Tibial nerve (tissue), 4 donors: ENCODE measurements at regions not wholly inside any gene's neighbourhood (a gene's known extent, or its start where the extent isn't known, plus 50 kb on each side); places are given as distances from the start of the nearest gene placed in this dataset.

Experiments
- DNase-seq, 2 donors: peaks; one replicate each; pipeline ENCODE4 v3.0.0-alpha.2; 2019; ENCODE audit warnings: low spot score in 2 of 2
- H3K27ac ChIP-seq, 4 donors: fragments of 200-600 bp; sonication (generic) in 3 of 4; one replicate each; pipeline ENCODE4 v1.5.1; 2017 to 2019; ENCODE audit warnings: mild to moderate bottlenecking in 1 of 4
- H3K27me3 ChIP-seq, 2 donors: fragments of 200-600 bp; sonication (generic) in 1 of 2; one replicate each; pipeline versions ENCODE4 v1.5.1 to v1.6.0; 2017 to 2019
- H3K36me3 ChIP-seq, 3 donors: fragments of 200-600 bp; sonication (generic); one replicate each; pipeline ENCODE4 v1.5.1; 2018 to 2019
- H3K4me1 ChIP-seq, 4 donors: fragments of 200-600 bp; sonication (generic) in 3 of 4; one replicate each; pipeline ENCODE4 v1.5.1; 2017 to 2019
- H3K4me3 ChIP-seq, 4 donors: fragments of 200-600 bp; sonication (generic) in 3 of 4; one replicate each; pipeline ENCODE4 v1.5.1; 2017 to 2019; ENCODE audit warnings: mild to moderate bottlenecking in 1 of 4, moderate library complexity in 1 of 4
- H3K9me3 ChIP-seq, 4 donors: fragments of 200-600 bp; sonication (generic) in 3 of 4; one replicate each; pipeline ENCODE4 v1.5.1; 2017 to 2019
- EP300 ChIP-seq, 2 donors: sonication (generic); formaldehyde crosslinking; IDR thresholded peaks; one replicate each; pipeline ENCODE4 v1.6.1; 2017; ENCODE audit warnings: antibody characterized with exemption in 2 of 2, mild to moderate bottlenecking in 1 of 2
- POLR2A ChIP-seq, 2 donors: fragments of 450-650 bp; IDR thresholded peaks; one replicate each; pipeline ENCODE4 v1.6.1; 2017; ENCODE audit warnings: antibody characterized with exemption in 2 of 2, mild to moderate bottlenecking in 2 of 2, moderate library complexity in 2 of 2
- WGBS, 2 donors: methylation state at CpG; one replicate each; pipeline ENCODE4 v1.1.5; 2018; 5-methylcytosine and 5-hydroxymethylcytosine counted together
- TF ChIP-seq, protein P1 (sequence below), 5 experiments: fragments of 200-600 bp in 3 of 5; fragments of 450-650 bp in 2 of 5; sonication (generic) in 3 of 5; IDR thresholded peaks; one replicate each; pipeline ENCODE4 v1.5.1; 2016 to 2019; ENCODE audit warnings: antibody characterized with exemption in 5 of 5, mild to moderate bottlenecking in 3 of 5, moderate library complexity in 2 of 5

GRCh38 chr19:23507446-23507845 is 112.2 kb upstream of the ZNF91 start:
- Histone ChIP-seq H3K36me3 (no peaks in the 10 kb centered on the region), H3K27ac (no peak overlapping the region), H3K9me3 (peaks cover 0 to 9% (median 0%) of the 10 kb centered on the region in 4 donors), H3K4me3 (no peak overlapping the region), H3K4me1 (no peaks in the 10 kb centered on the region), H3K27me3 (no peaks in the 10 kb centered on the region)
- DNase-seq: no peak
- WGBS, 2 donors: 82 to 88% methylated on average over 7 of the region's 7 CpGs
- TF ChIP-seq EP300 (IDR thresholded peaks at IDR 0.05): no peak
- TF ChIP-seq, protein P1, sequence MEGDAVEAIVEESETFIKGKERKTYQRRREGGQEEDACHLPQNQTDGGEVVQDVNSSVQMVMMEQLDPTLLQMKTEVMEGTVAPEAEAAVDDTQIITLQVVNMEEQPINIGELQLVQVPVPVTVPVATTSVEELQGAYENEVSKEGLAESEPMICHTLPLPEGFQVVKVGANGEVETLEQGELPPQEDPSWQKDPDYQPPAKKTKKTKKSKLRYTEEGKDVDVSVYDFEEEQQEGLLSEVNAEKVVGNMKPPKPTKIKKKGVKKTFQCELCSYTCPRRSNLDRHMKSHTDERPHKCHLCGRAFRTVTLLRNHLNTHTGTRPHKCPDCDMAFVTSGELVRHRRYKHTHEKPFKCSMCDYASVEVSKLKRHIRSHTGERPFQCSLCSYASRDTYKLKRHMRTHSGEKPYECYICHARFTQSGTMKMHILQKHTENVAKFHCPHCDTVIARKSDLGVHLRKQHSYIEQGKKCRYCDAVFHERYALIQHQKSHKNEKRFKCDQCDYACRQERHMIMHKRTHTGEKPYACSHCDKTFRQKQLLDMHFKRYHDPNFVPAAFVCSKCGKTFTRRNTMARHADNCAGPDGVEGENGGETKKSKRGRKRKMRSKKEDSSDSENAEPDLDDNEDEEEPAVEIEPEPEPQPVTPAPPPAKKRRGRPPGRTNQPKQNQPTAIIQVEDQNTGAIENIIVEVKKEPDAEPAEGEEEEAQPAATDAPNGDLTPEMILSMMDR (IDR thresholded peaks at IDR 0.05): no peak

- no peak for DNase-seq
- WGBS, 2 donors: 8 to 23% methylated on average over 1 of the region's 1 CpG
These were observed 110.5 kb upstream of the ZNF91 start for GRCh38 chr19:23505738-23506137.

DNA sequence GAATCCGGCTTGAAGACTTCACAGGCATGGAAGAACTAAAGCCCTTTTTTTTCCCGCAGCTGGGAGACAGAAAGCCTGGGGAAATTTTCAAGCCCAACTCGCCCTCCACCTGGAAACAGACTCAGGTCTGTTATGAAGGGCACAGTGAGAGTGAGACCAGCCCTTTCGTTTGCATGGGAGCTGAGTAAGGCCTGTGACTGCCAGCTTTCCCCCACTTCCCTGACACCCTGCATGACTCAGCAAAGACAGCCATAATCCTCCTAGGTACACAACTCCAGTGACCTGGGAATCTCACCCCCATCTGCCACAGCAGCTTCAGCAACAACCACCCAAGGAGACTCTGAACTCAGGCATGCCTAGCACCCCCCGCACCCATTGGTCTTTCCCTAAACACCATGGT is 87.6 kb upstream of the ZNF91 start:
- H3K9me3 ChIP-seq: peaks cover 0 to 3% (median 0%) of the 10 kb centered on the region in 4 donors
- H3K4me3 ChIP-seq: no peak overlapping the region
- H3K27ac ChIP-seq: no peak overlapping the region
- DNase-seq: no peak
- H3K36me3 ChIP-seq: no peaks in the 10 kb centered on the region
- H3K27me3 ChIP-seq: no peaks in the 10 kb centered on the region
- no peaks in the 10 kb centered on the region for H3K4me1 ChIP-seq
- WGBS, 2 donors: 66 to 67% methylated on average over 5 of the region's 5 CpGs
- TF ChIP-seq EP300 (IDR thresholded peaks at IDR 0.05): no peak
- no peak for TF ChIP-seq POLR2A (IDR thresholded peaks at IDR 0.05)
- TF ChIP-seq, protein P1 (IDR thresholded peaks at IDR 0.05): no peak

More at GRCh38 chr19:23505738-23506137, 110.5 kb upstream of the ZNF91 start:
- Histone ChIP-seq H3K4me3 (no peak overlapping the region), H3K27me3 (no peaks in the 10 kb centered on the region), H3K36me3 (no peaks in the 10 kb centered on the region), H3K4me1 (no peaks in the 10 kb centered on the region), H3K9me3 (peaks cover 0 to 4% (median 0%) of the 10 kb centered on the region in 4 donors), H3K27ac (no peak overlapping the region)
- no peak for TF ChIP-seq POLR2A (IDR thresholded peaks at IDR 0.05)

GRCh38 chr19:23481043-23481442 is 85.8 kb upstream of the ZNF91 start:
- H3K9me3 ChIP-seq: peaks cover 0 to 12% (median 0%) of the 10 kb centered on the region in 4 donors
- 29 to 34% methylated on average over 2 of the region's 2 CpGs for WGBS, 2 donors
- TF ChIP-seq, protein P1 (IDR thresholded peaks at IDR 0.05): no peak
- TF ChIP-seq EP300 (IDR thresholded peaks at IDR 0.05) (no peak), POLR2A (IDR thresholded peaks at IDR 0.05) (no peak)

GRCh38 chr19:23475477-23475876 is 80.2 kb upstream of the ZNF91 start:
- Histone ChIP-seq H3K27me3 (no peaks in the 10 kb centered on the region), H3K4me1 (no peaks in the 10 kb centered on the region), H3K4me3 (no peak overlapping the region), H3K36me3 (no peaks in the 10 kb centered on the region), H3K27ac (no peak overlapping the region), H3K9me3 (peaks cover 0 to 18% (median 0%) of the 10 kb centered on the region in 4 donors)
- DNase-seq: no peak
- TF ChIP-seq, protein P1 (IDR thresholded peaks at IDR 0.05): no peak
- TF ChIP-seq EP300 (IDR thresholded peaks at IDR 0.05): no peak
- no peak for TF ChIP-seq POLR2A (IDR thresholded peaks at IDR 0.05)
- WGBS, 2 donors: 58 to 63% methylated on average over 2 of the region's 2 CpGs

More at GRCh38 chr19:23481043-23481442, 85.8 kb upstream of the ZNF91 start:
- Histone ChIP-seq H3K27me3 (no peaks in the 10 kb centered on the region), H3K4me3 (no peak overlapping the region), H3K4me1 (no peaks in the 10 kb centered on the region), H3K27ac (no peak overlapping the region), H3K36me3 (no peaks in the 10 kb centered on the region)
- no peak for DNase-seq

GRCh38 chr19:23474761-23475160 is 79.5 kb upstream of the ZNF91 start:
- TF ChIP-seq, protein P1 (IDR thresholded peaks at IDR 0.05): no peak
- TF ChIP-seq POLR2A (IDR thresholded peaks at IDR 0.05): no peak
- TF ChIP-seq EP300 (IDR thresholded peaks at IDR 0.05): no peak
- Histone ChIP-seq H3K4me1 (no peaks in the 10 kb centered on the region), H3K27ac (no peak overlapping the region)

More at GRCh38 chr19:23474761-23475160, 79.5 kb upstream of the ZNF91 start:
- H3K9me3 ChIP-seq: peaks cover 0 to 25% (median 0%) of the 10 kb centered on the region in 4 donors
- H3K27me3 ChIP-seq: no peaks in the 10 kb centered on the region
- no peak for DNase-seq
- H3K36me3 ChIP-seq: no peaks in the 10 kb centered on the region
- no peak overlapping the region for H3K4me3 ChIP-seq
